ENCODE measurements at regions not wholly inside any gene's neighbourhood (a gene's known extent, or its start where the extent isn't known, plus 50 kb on each side); places are given as distances from the start of the nearest gene placed in this dataset.

DNA sequence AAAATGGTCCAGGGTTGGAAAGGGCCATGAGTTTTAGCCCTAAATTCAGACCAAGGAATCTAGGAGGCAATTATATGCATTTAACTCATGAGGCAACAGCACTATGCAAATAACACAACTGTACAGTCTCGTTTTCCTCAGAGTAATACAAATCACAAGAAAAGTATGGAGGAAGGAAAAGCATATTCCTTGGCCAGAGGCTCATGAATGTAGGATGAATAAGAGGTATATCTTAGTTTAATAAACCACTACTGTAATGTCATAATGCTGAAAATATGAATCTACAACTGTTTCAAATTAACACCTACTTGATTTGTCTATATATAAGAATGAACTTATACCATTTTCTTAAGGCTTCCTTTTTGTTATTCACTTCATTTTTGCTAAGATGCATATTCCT is 252.5 kb upstream of the TANK start:
- Mint-ChIP-seq H3K27ac (no peak overlapping the region), H3K9me3 (no peaks in the 10 kb centered on the region), H3K4me3 (no peak overlapping the region), H3K36me3 (no peaks in the 10 kb centered on the region), H3K4me1 (no peaks in the 10 kb centered on the region), H3K27me3 (ENCODE audit: low read depth in 2 of 2) (peaks cover 9 to 16% of the 10 kb centered on the region in 2 donors)
- no CpG with 5 or more reads among the region's 1 CpG for WGBS (ENCODE audit: insufficient coverage)
- Histone ChIP-seq H3K27me3 (ENCODE audit: control insufficient read depth, insufficient read depth, low read length) (no peaks in the 10 kb centered on the region), H3K27ac (ENCODE audit: low read length) (no peak overlapping the region), H3K4me3 (ENCODE audit: low read length) (no peak overlapping the region), H3K9me3 (ENCODE audit: control insufficient read depth, insufficient read depth, low read length) (no peaks in the 10 kb centered on the region), H3K36me3 (ENCODE audit: control insufficient read depth, insufficient read depth, low read length) (no peaks in the 10 kb centered on the region), H3K4me1 (ENCODE audit: control insufficient read depth, insufficient read depth, low read length) (no peaks in the 10 kb centered on the region)
- ATAC-seq (no peak), DNase-seq (no peak)
- intact Hi-C loops (cut with micrococcal nuclease), result no loop called here
- TF ChIP-seq, protein P1, sequence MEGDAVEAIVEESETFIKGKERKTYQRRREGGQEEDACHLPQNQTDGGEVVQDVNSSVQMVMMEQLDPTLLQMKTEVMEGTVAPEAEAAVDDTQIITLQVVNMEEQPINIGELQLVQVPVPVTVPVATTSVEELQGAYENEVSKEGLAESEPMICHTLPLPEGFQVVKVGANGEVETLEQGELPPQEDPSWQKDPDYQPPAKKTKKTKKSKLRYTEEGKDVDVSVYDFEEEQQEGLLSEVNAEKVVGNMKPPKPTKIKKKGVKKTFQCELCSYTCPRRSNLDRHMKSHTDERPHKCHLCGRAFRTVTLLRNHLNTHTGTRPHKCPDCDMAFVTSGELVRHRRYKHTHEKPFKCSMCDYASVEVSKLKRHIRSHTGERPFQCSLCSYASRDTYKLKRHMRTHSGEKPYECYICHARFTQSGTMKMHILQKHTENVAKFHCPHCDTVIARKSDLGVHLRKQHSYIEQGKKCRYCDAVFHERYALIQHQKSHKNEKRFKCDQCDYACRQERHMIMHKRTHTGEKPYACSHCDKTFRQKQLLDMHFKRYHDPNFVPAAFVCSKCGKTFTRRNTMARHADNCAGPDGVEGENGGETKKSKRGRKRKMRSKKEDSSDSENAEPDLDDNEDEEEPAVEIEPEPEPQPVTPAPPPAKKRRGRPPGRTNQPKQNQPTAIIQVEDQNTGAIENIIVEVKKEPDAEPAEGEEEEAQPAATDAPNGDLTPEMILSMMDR (IDR thresholded peaks at IDR 0.05), result no peak

DNA sequence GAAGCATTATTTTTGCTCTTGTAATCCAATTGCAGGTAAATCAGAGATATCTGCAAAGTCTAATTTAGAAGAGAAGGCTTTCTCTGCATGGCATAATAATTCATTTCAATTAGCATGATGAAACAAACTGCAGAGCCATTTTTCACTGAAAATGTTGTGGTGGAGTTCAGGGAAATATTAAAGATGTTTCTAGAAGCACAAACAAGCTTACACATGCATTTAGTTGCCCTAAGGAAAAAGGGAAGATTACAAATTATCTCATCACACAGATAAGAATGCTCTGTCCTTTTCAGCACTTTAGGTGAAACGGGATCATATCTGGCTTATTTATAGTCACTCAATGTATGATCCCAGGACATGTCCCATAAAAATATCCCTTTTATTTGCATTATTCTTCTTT is 252.1 kb upstream of the TANK start:
- H3K27ac Mint-ChIP-seq, result no peak overlapping the region
- no peak overlapping the region for H3K4me3 ChIP-seq (ENCODE audit: low read length)
- no peak overlapping the region for H3K27ac ChIP-seq (ENCODE audit: low read length)
- TF ChIP-seq, protein P1 (IDR thresholded peaks at IDR 0.05), result no peak
- H3K36me3 ChIP-seq (ENCODE audit: control insufficient read depth, insufficient read depth, low read length), result no peaks in the 10 kb centered on the region
- H3K4me1 ChIP-seq (ENCODE audit: control insufficient read depth, insufficient read depth, low read length), result no peaks in the 10 kb centered on the region
- no peak for ATAC-seq
- no peaks in the 10 kb centered on the region for H3K27me3 ChIP-seq (ENCODE audit: control insufficient read depth, insufficient read depth, low read length)
- no peaks in the 10 kb centered on the region for H3K4me1 Mint-ChIP-seq
- H3K36me3 Mint-ChIP-seq, result no peaks in the 10 kb centered on the region
- intact Hi-C loops (cut with micrococcal nuclease), result no loop called here
- DNase-seq, result no peak
- no peaks in the 10 kb centered on the region for H3K9me3 Mint-ChIP-seq
- peaks cover 6 to 16% of the 10 kb centered on the region in 2 donors for H3K27me3 Mint-ChIP-seq (ENCODE audit: low read depth in 2 of 2)
- H3K4me3 Mint-ChIP-seq, result no peak overlapping the region
- WGBS (ENCODE audit: insufficient coverage), result 100% methylated on average over 1 of the region's 1 CpG
- H3K9me3 ChIP-seq (ENCODE audit: control insufficient read depth, insufficient read depth, low read length), result no peaks in the 10 kb centered on the region

DNA sequence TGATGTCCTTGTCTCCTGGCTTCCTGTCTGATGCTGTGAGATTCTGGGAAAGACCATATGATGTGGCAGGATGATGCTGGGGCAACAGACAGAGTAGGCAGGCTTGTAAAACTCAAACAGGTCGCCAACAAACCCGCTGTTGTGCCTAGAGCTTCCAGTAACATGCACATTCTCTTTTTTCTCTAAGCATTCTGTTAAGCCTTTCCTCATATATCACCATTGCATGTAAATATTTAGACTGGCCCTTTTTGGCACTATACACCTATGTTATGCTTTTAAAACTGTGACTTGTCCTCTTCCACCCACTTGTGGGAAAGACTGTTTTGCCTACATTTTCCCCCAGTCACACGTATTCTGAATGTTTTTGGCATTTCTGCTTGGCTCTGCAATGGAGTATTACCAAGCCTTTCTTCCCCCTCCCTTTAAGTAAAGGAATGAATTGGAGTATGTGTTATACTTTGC is 250.4 kb upstream of the TANK start:
- no peak overlapping the region for H3K4me3 Mint-ChIP-seq
- intact Hi-C loops (cut with micrococcal nuclease), result no loop called here
- no peak overlapping the region for H3K4me3 ChIP-seq (ENCODE audit: low read length)
- ATAC-seq (no peak), DNase-seq (no peak)
- H3K4me1 ChIP-seq (ENCODE audit: control insufficient read depth, insufficient read depth, low read length), result no peaks in the 10 kb centered on the region
- WGBS (ENCODE audit: insufficient coverage), result 91% methylated on average over 2 of the region's 3 CpGs
- TF ChIP-seq, protein P1 (IDR thresholded peaks at IDR 0.05), result no peak
- H3K27ac ChIP-seq (ENCODE audit: low read length), result no peak overlapping the region
- no peak overlapping the region for H3K27ac Mint-ChIP-seq
- H3K4me1 Mint-ChIP-seq, result no peaks in the 10 kb centered on the region
- H3K27me3 Mint-ChIP-seq (ENCODE audit: low read depth in 2 of 2), result peaks cover 6 to 16% of the 10 kb centered on the region in 2 donors
- no peaks in the 10 kb centered on the region for H3K9me3 ChIP-seq (ENCODE audit: control insufficient read depth, insufficient read depth, low read length)
- H3K36me3 Mint-ChIP-seq, result no peaks in the 10 kb centered on the region
- no peaks in the 10 kb centered on the region for H3K27me3 ChIP-seq (ENCODE audit: control insufficient read depth, insufficient read depth, low read length)
- H3K9me3 Mint-ChIP-seq, result no peaks in the 10 kb centered on the region
- H3K36me3 ChIP-seq (ENCODE audit: control insufficient read depth, insufficient read depth, low read length), result no peaks in the 10 kb centered on the region

GRCh38 chr2:160910681-160911080 is 249.5 kb upstream of the TANK start:
- H3K27me3 ChIP-seq (ENCODE audit: control insufficient read depth, insufficient read depth, low read length), result no peaks in the 10 kb centered on the region
- no peaks in the 10 kb centered on the region for H3K36me3 Mint-ChIP-seq
- no peak overlapping the region for H3K4me3 Mint-ChIP-seq
- no peaks in the 10 kb centered on the region for H3K4me1 ChIP-seq (ENCODE audit: control insufficient read depth, insufficient read depth, low read length)
- no peaks in the 10 kb centered on the region for H3K36me3 ChIP-seq (ENCODE audit: control insufficient read depth, insufficient read depth, low read length)
- no peaks in the 10 kb centered on the region for H3K9me3 ChIP-seq (ENCODE audit: control insufficient read depth, insufficient read depth, low read length)
- no peak overlapping the region for H3K4me3 ChIP-seq (ENCODE audit: low read length)
- no peak overlapping the region for H3K27ac ChIP-seq (ENCODE audit: low read length)
- no peaks in the 10 kb centered on the region for H3K4me1 Mint-ChIP-seq
- ATAC-seq (no peak), DNase-seq (no peak)
- no peak overlapping the region for H3K27ac Mint-ChIP-seq
- peaks cover 6 to 15% of the 10 kb centered on the region in 2 donors for H3K27me3 Mint-ChIP-seq (ENCODE audit: low read depth in 2 of 2)
- 100% methylated on average over 1 of the region's 2 CpGs for WGBS (ENCODE audit: insufficient coverage)
- no peaks in the 10 kb centered on the region for H3K9me3 Mint-ChIP-seq
- TF ChIP-seq, protein P1 (IDR thresholded peaks at IDR 0.05), result no peak
- intact Hi-C loops (cut with micrococcal nuclease), result no loop called here

Data from natural killer cell (primary cell).